RWPE1 (cell line): ENCODE measurements at regions not wholly inside any gene's neighbourhood (a gene's known extent, or its start where the extent isn't known, plus 50 kb on each side); places are given as distances from the start of the nearest gene placed in this dataset.

Experiments
- CTCF ChIA-PET: fragments of 350-600 bp; sonication (Branson Sonifier 250); formaldehyde crosslinking; extraction: SDS; loops from one replicate; lab custom pipeline; 2021; lab: Yijun Ruan, JAX
- POLR2A ChIA-PET: fragments of 400-600 bp; formaldehyde crosslinking; extraction: SDS; loops from one replicate; lab custom pipeline; 2020; ENCODE audit warnings: antibody characterized with exemption; ENCODE audit not compliant: low non-redundant PET; lab: Yijun Ruan, JAX
- DNase-seq: peaks from one replicate; pipeline ENCODE4 v3.0.0; 2012; ENCODE audit warnings: low spot score
- H3K27ac ChIP-seq: fragments of 450-650 bp; 2 replicates; pipeline ENCODE4 v1.5.1; 2017
- CTCF ChIP-seq: fragments of 450-650 bp; conservative IDR thresholded peaks from 2 replicates; pipeline ENCODE4 v1.5.1; 2017; ENCODE audit warnings: low read depth, mild to moderate bottlenecking

GRCh38 chr2:128375454-128375853 lies 56.8 kb upstream of the HS6ST1 start:
- DNase-seq, result no peak
- ChIA-PET CTCF (no interaction called here), POLR2A (no interaction called here)
- TF ChIP-seq CTCF, result no peak
- H3K27ac ChIP-seq, result peak overlapping the region; percentile 89

GRCh38 chr2:128376241-128377041 lies 57.8 kb upstream of the HS6ST1 start:
- no peak for TF ChIP-seq CTCF
- peak overlapping the region; percentile 89 for H3K27ac ChIP-seq
- ChIA-PET POLR2A (no interaction called here), CTCF (no interaction called here)
- DNase-seq, result no peak

GRCh38 chr2:128377071-128377910 lies 58.6 kb upstream of the HS6ST1 start:
- no peak for TF ChIP-seq CTCF
- peak overlapping the region; percentile 89 for H3K27ac ChIP-seq
- ChIA-PET CTCF (no interaction called here), POLR2A (no interaction called here)
- no peak for DNase-seq

- H3K27ac ChIP-seq, result peak overlapping the region; percentile 84
- ChIA-PET CTCF (no interaction called here), POLR2A (no interaction called here)
- DNase-seq, result no peak
- TF ChIP-seq CTCF, result no peak
Observed at GRCh38 chr2:128378231-128379020, 59.8 kb upstream of the HS6ST1 start.

- TF ChIP-seq CTCF, result no peak
- DNase-seq, result no peak
- peak overlapping the region; percentile 84 for H3K27ac ChIP-seq
- CTCF ChIA-PET, result no interaction called here
- POLR2A ChIA-PET, result no interaction called here
Observed at GRCh38 chr2:128379021-128380015, 60.6 kb upstream of the HS6ST1 start.
